Loucy (cell line): ENCODE measurements at regions not wholly inside any gene's neighbourhood (a gene's known extent, or its start where the extent isn't known, plus 50 kb on each side); places are given as distances from the start of the nearest gene placed in this dataset.

Experiments
- EZH2phosphoT487 ChIP-seq: fragments of 200-600 bp; IDR thresholded peaks from 2 replicates; pipeline ENCODE4 v1.6.1; 2018; ENCODE audit warnings: antibody characterized with exemption, mild to moderate bottlenecking, moderate library complexity, borderline replicate concordance
- TF ChIP-seq, protein P1 (sequence below): fragments of 200-600 bp; sonication (generic); conservative IDR thresholded peaks from 2 replicates; pipeline ENCODE4 v1.5.1; 2014; ENCODE audit warnings: mild to moderate bottlenecking, antibody characterized with exemption, low read length

DNA sequence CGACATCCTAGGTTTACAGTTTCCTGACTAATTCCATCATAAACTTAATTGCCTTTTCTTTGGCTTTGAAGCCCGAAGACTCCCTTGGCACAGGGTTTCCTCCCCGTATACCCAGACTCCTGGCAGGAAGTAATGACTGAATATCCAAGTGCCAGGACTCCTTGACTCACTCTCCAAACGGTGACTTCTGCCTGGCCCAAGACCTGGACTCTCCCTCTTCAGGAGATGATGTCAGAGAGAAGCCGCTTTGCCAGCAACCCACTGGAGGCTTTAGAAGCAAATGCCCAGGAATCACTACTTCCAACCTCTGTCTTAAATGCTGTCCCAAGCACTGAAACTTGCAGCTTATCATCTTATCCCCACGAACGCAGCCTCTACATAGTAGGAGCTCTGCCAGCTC lies 146.5 kb downstream of the RGS9 start:
- TF ChIP-seq, protein P1, sequence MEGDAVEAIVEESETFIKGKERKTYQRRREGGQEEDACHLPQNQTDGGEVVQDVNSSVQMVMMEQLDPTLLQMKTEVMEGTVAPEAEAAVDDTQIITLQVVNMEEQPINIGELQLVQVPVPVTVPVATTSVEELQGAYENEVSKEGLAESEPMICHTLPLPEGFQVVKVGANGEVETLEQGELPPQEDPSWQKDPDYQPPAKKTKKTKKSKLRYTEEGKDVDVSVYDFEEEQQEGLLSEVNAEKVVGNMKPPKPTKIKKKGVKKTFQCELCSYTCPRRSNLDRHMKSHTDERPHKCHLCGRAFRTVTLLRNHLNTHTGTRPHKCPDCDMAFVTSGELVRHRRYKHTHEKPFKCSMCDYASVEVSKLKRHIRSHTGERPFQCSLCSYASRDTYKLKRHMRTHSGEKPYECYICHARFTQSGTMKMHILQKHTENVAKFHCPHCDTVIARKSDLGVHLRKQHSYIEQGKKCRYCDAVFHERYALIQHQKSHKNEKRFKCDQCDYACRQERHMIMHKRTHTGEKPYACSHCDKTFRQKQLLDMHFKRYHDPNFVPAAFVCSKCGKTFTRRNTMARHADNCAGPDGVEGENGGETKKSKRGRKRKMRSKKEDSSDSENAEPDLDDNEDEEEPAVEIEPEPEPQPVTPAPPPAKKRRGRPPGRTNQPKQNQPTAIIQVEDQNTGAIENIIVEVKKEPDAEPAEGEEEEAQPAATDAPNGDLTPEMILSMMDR, result no peak
- TF ChIP-seq EZH2phosphoT487, result no peak
